CD4-positive, alpha-beta T cell (primary cell): ENCODE measurements at regions not wholly inside any gene's neighbourhood (a gene's known extent, or its start where the extent isn't known, plus 50 kb on each side); places are given as distances from the start of the nearest gene placed in this dataset.

Source experiments
- ATAC-seq: fragments of 200-7000 bp; cut with Tn5 transposase; one replicate; pipeline ENCODE4 v1.10.0; 2022; ENCODE audit warnings: mild to moderate bottlenecking; ENCODE audit not compliant: poor library complexity
- CTCF ChIA-PET: fragments of 350-600 bp; sonication (Branson Sonifier 250); formaldehyde crosslinking; loops from one replicate; lab custom pipeline; 2021; ENCODE audit warnings: antibody characterized with exemption, inconsistent platforms; lab: Charles Lee
- POLR2A ChIA-PET: fragments of 350-600 bp; sonication (Branson Sonifier 250); formaldehyde crosslinking; loops from one replicate; lab custom pipeline; 2021; ENCODE audit warnings: antibody characterized with exemption, inconsistent platforms; lab: Charles Lee
- DNase-seq, 14 experiments: peaks; one replicate each; pipeline ENCODE4 v3.0.0-alpha.2; 2013 to 2020; ENCODE audit warnings: mixed read lengths in 2 of 14
- H3K27ac ChIP-seq, 2 donors: one replicate each; pipeline versions ENCODE4 v1.5.1 to v1.7.0; 2013; ENCODE audit warnings: low read length in 2 of 2, low read depth in 1 of 2, mild to moderate bottlenecking in 1 of 2
- H3K27me3 ChIP-seq, 2 experiments: 1 replicate in 1 of 2; 2 replicates in 1 of 2; pipeline versions ENCODE4 v1.6.1 to v1.7.0; 2013; ENCODE audit warnings: low read length in 2 of 2, control low read depth in 1 of 2, mild to moderate bottlenecking in 1 of 2, moderate library complexity in 1 of 2; ENCODE audit not compliant: insufficient read depth in 2 of 2, control insufficient read depth in 1 of 2
- H3K36me3 ChIP-seq: one replicate; pipeline ENCODE4 v1.6.1; 2013; ENCODE audit warnings: low read length, control low read depth; ENCODE audit not compliant: insufficient read depth
- H3K4me1 ChIP-seq: one replicate; pipeline ENCODE4 v1.6.1; 2013; ENCODE audit warnings: low read length, control low read depth; ENCODE audit not compliant: insufficient read depth
- H3K4me3 ChIP-seq: one replicate; pipeline ENCODE4 v1.5.1; 2013; ENCODE audit warnings: mild to moderate bottlenecking, low read length, moderate library complexity
- H3K9me3 ChIP-seq, 2 experiments: 1 replicate in 1 of 2; 2 replicates in 1 of 2; pipeline versions ENCODE4 v1.6.1 to v1.7.0; 2013; ENCODE audit warnings: low read length in 2 of 2, mild to moderate bottlenecking in 2 of 2, control low read depth in 1 of 2, moderate library complexity in 1 of 2; ENCODE audit not compliant: control insufficient read depth in 1 of 2, insufficient read depth in 1 of 2
- H3K27ac Mint-ChIP-seq: one replicate; pipeline ENCODE4 v1.8.0; 2020; ENCODE audit warnings: mixed read lengths
- H3K27me3 Mint-ChIP-seq: one replicate; pipeline ENCODE4 v1.8.0; 2021; ENCODE audit warnings: mixed read lengths
- H3K36me3 Mint-ChIP-seq: one replicate; pipeline ENCODE4 v1.8.0; 2021; ENCODE audit warnings: low read depth, mixed read lengths
- H3K4me1 Mint-ChIP-seq: one replicate; pipeline ENCODE4 v1.8.0; 2021; ENCODE audit warnings: low read depth, mixed read lengths
- H3K4me3 Mint-ChIP-seq: one replicate; pipeline ENCODE4 v1.8.0; 2020; ENCODE audit warnings: mild to moderate bottlenecking, mixed read lengths
- H3K9me3 Mint-ChIP-seq: one replicate; pipeline ENCODE4 v1.8.0; 2020; ENCODE audit warnings: mixed read lengths
- CTCF ChIP-seq: fragments of 200-600 bp; IDR thresholded peaks from one replicate; pipeline ENCODE4 v1.8.0; 2022; ENCODE audit warnings: antibody characterized with exemption, mild to moderate bottlenecking
- intact Hi-C, 2 experiments: fragments of 100-400 bp; cut with DNase I in 1 of 2; cut with micrococcal nuclease in 1 of 2; formaldehyde crosslinking; loops; one replicate each; pipeline versions ENCODE4 v1.15.1 to v1.9.0; 2023 to 2025; cut with DNase I, micrococcal nuclease

GRCh38 chr12:127785540-127785939 lies 481.4 kb upstream of the TMEM132C start:
- TF ChIP-seq CTCF, result no peak
- H3K9me3 Mint-ChIP-seq, result peaks cover 7% of the 10 kb centered on the region
- intact Hi-C loops, result no loop called here
- Histone ChIP-seq H3K4me1 (no peaks in the 10 kb centered on the region), H3K27me3 (no peaks in the 10 kb centered on the region), H3K36me3 (no peaks in the 10 kb centered on the region), H3K9me3 (peaks cover 0 to 20% of the 10 kb centered on the region in 2 experiments), H3K4me3 (no peak overlapping the region), H3K27ac (no peak overlapping the region)
- DNase-seq, result no peak
- H3K27me3 Mint-ChIP-seq, result no peaks in the 10 kb centered on the region
- no peaks in the 10 kb centered on the region for H3K36me3 Mint-ChIP-seq
- CTCF ChIA-PET, result no interaction called here
- no peak overlapping the region for H3K27ac Mint-ChIP-seq
- POLR2A ChIA-PET, result no interaction called here
- no peaks in the 10 kb centered on the region for H3K4me1 Mint-ChIP-seq
- no peak for ATAC-seq
- H3K4me3 Mint-ChIP-seq, result no peak overlapping the region

- no peak overlapping the region for H3K27ac Mint-ChIP-seq
- Histone ChIP-seq H3K4me1 (no peaks in the 10 kb centered on the region), H3K27me3 (no peaks in the 10 kb centered on the region), H3K9me3 (peaks cover 0 to 20% of the 10 kb centered on the region in 2 experiments), H3K4me3 (no peak overlapping the region), H3K36me3 (no peaks in the 10 kb centered on the region), H3K27ac (no peak overlapping the region)
- intact Hi-C loops, result no loop called here
- H3K4me1 Mint-ChIP-seq, result no peaks in the 10 kb centered on the region
- TF ChIP-seq CTCF, result no peak
- no peaks in the 10 kb centered on the region for H3K27me3 Mint-ChIP-seq
- H3K4me3 Mint-ChIP-seq, result no peak overlapping the region
- ATAC-seq, result no peak
- peaks cover 11% of the 10 kb centered on the region for H3K9me3 Mint-ChIP-seq
- CTCF ChIA-PET, result interaction anchor here (0.6 kb wide), 1 partner anchor 294 kb away, joined by 3 read pairs; no protein-coding TSS in a partner anchor
- H3K36me3 Mint-ChIP-seq, result no peaks in the 10 kb centered on the region
- DNase-seq, result no peak
- POLR2A ChIA-PET, result no interaction called here
These were observed 480.9 kb upstream of the TMEM132C start for GRCh38 chr12:127785986-127786590.

GRCh38 chr12:127787544-127787943 lies 479.4 kb upstream of the TMEM132C start:
- Histone ChIP-seq H3K9me3 (peaks cover 0 to 20% of the 10 kb centered on the region in 2 experiments), H3K36me3 (no peaks in the 10 kb centered on the region), H3K4me1 (no peaks in the 10 kb centered on the region), H3K27ac (no peak overlapping the region), H3K27me3 (no peaks in the 10 kb centered on the region), H3K4me3 (no peak overlapping the region)
- ChIA-PET POLR2A (no interaction called here), CTCF (no interaction called here)
- H3K4me1 Mint-ChIP-seq, result no peaks in the 10 kb centered on the region
- TF ChIP-seq CTCF, result no peak
- H3K36me3 Mint-ChIP-seq, result no peaks in the 10 kb centered on the region
- peaks cover 11% of the 10 kb centered on the region for H3K9me3 Mint-ChIP-seq
- no peak overlapping the region for H3K4me3 Mint-ChIP-seq
- no peaks in the 10 kb centered on the region for H3K27me3 Mint-ChIP-seq
- intact Hi-C loops, result no loop called here
- H3K27ac Mint-ChIP-seq, result no peak overlapping the region
- DNase-seq (no peak), ATAC-seq (no peak)
